Gastroesophageal sphincter (tissue), 3 donors: ENCODE measurements at regions not wholly inside any gene's neighbourhood (a gene's known extent, or its start where the extent isn't known, plus 50 kb on each side); places are given as distances from the start of the nearest gene placed in this dataset.
"Not testable (repeated sequence)": the region's sequence is repeated elsewhere in the genome, so short reads cannot be mapped to it uniquely, and the experiment has no call there.

Experiments used
- CTCF ChIP-seq, 4 experiments: fragments of 200-600 bp in 2 of 4; fragments of 450-650 bp in 2 of 4; sonication (generic) in 1 of 4; IDR thresholded peaks; one replicate each; pipeline ENCODE4 v1.5.1; 2017 to 2019; ENCODE audit warnings: antibody characterized with exemption in 4 of 4, mild to moderate bottlenecking in 2 of 4, moderate library complexity in 2 of 4
- POLR2A ChIP-seq, 2 donors: fragments of 450-650 bp; IDR thresholded peaks; one replicate each; pipeline ENCODE4 v1.6.1; 2017; ENCODE audit warnings: antibody characterized with exemption in 2 of 2, mild to moderate bottlenecking in 2 of 2, moderate library complexity in 1 of 2
- POLR2AphosphoS5 ChIP-seq: sonication (generic); formaldehyde crosslinking; IDR thresholded peaks from one replicate; pipeline ENCODE4 v1.6.1; 2017; ENCODE audit warnings: antibody characterized with exemption

- TF ChIP-seq CTCF (IDR thresholded peaks at IDR 0.05); POLR2A (IDR thresholded peaks at IDR 0.05); POLR2AphosphoS5: not testable (repeated sequence)
Measured at GRCh38 chr1:222049661-222050060, 307.8 kb upstream of the DUSP10 start.
